ENCODE measurements at regions not wholly inside any gene's neighbourhood (a gene's known extent, or its start where the extent isn't known, plus 50 kb on each side); places are given as distances from the start of the nearest gene placed in this dataset.

- H3K4me3 ChIP-seq (ENCODE audit: low read depth in 1 of 2, low read length in 2 of 2): no peak overlapping the region
- ATAC-seq (ENCODE audit: insufficient read depth, low read depth) (no peak), DNase-seq (no peak)
- H3K79me2 ChIP-seq (ENCODE audit: insufficient read depth, low read length): no peaks in the 10 kb centered on the region
- H3K4me1 ChIP-seq (ENCODE audit: insufficient read depth, low read length): no peaks in the 10 kb centered on the region
- no peaks in the 10 kb centered on the region for H3K27me3 ChIP-seq (ENCODE audit: insufficient read depth, low read length, poor library complexity)
- no peaks in the 10 kb centered on the region for H4K20me1 ChIP-seq (ENCODE audit: insufficient read depth, low read length)
- H2AFZ ChIP-seq (ENCODE audit: low read depth, low read length): no peak overlapping the region
- TF ChIP-seq EZH2 (IDR thresholded peaks at IDR 0.05; ENCODE audit: borderline replicate concordance, low read depth, low read length, severe bottlenecking): no peak
- H3K9ac ChIP-seq (ENCODE audit: low read depth, low read length): no peak overlapping the region
- H3K36me3 ChIP-seq (ENCODE audit: insufficient read depth, low read length): no peaks in the 10 kb centered on the region
- H3K4me2 ChIP-seq (ENCODE audit: insufficient read depth, low read length): no peak overlapping the region
- H3K27ac ChIP-seq (ENCODE audit: low read length): no peak overlapping the region
- no peaks in the 10 kb centered on the region for H3K9me3 ChIP-seq (ENCODE audit: insufficient read depth, low read length, severe bottlenecking)
Observed at GRCh38 chr3:135539351-135539750, 426.2 kb upstream of the PPP2R3A start.

- Histone ChIP-seq H3K36me3 (ENCODE audit: insufficient read depth, low read length) (no peaks in the 10 kb centered on the region), H2AFZ (ENCODE audit: low read depth, low read length) (no peak overlapping the region), H3K9me3 (ENCODE audit: insufficient read depth, low read length, severe bottlenecking) (no peaks in the 10 kb centered on the region), H3K79me2 (ENCODE audit: insufficient read depth, low read length) (no peaks in the 10 kb centered on the region), H4K20me1 (ENCODE audit: insufficient read depth, low read length) (no peaks in the 10 kb centered on the region), H3K27ac (ENCODE audit: low read length) (no peak overlapping the region), H3K4me3 (ENCODE audit: low read depth in 1 of 2, low read length in 2 of 2) (no peak overlapping the region), H3K9ac (ENCODE audit: low read depth, low read length) (no peak overlapping the region), H3K4me2 (ENCODE audit: insufficient read depth, low read length) (no peak overlapping the region), H3K27me3 (ENCODE audit: insufficient read depth, low read length, poor library complexity) (no peaks in the 10 kb centered on the region), H3K4me1 (ENCODE audit: insufficient read depth, low read length) (no peaks in the 10 kb centered on the region)
- TF ChIP-seq, protein P1, sequence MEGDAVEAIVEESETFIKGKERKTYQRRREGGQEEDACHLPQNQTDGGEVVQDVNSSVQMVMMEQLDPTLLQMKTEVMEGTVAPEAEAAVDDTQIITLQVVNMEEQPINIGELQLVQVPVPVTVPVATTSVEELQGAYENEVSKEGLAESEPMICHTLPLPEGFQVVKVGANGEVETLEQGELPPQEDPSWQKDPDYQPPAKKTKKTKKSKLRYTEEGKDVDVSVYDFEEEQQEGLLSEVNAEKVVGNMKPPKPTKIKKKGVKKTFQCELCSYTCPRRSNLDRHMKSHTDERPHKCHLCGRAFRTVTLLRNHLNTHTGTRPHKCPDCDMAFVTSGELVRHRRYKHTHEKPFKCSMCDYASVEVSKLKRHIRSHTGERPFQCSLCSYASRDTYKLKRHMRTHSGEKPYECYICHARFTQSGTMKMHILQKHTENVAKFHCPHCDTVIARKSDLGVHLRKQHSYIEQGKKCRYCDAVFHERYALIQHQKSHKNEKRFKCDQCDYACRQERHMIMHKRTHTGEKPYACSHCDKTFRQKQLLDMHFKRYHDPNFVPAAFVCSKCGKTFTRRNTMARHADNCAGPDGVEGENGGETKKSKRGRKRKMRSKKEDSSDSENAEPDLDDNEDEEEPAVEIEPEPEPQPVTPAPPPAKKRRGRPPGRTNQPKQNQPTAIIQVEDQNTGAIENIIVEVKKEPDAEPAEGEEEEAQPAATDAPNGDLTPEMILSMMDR (IDR thresholded peaks at IDR 0.05; ENCODE audit: borderline replicate concordance, extremely low read depth, low read length, poor library complexity, severe bottlenecking): no peak
- no peak for TF ChIP-seq EZH2 (IDR thresholded peaks at IDR 0.05; ENCODE audit: borderline replicate concordance, low read depth, low read length, severe bottlenecking)
- no peak for ATAC-seq (ENCODE audit: insufficient read depth, low read depth)
- no peak for DNase-seq
Observed at GRCh38 chr3:135539854-135540253, 425.7 kb upstream of the PPP2R3A start.

- Histone ChIP-seq H3K36me3 (ENCODE audit: insufficient read depth, low read length) (no peaks in the 10 kb centered on the region), H3K9me3 (ENCODE audit: insufficient read depth, low read length, severe bottlenecking) (no peaks in the 10 kb centered on the region), H3K4me2 (ENCODE audit: insufficient read depth, low read length) (no peak overlapping the region), H3K27ac (ENCODE audit: low read length) (no peak overlapping the region), H3K79me2 (ENCODE audit: insufficient read depth, low read length) (no peaks in the 10 kb centered on the region), H3K27me3 (ENCODE audit: insufficient read depth, low read length, poor library complexity) (peaks cover 3% of the 10 kb centered on the region), H3K4me3 (ENCODE audit: low read depth in 1 of 2, low read length in 2 of 2) (no peak overlapping the region), H3K9ac (ENCODE audit: low read depth, low read length) (no peak overlapping the region), H3K4me1 (ENCODE audit: insufficient read depth, low read length) (no peaks in the 10 kb centered on the region), H4K20me1 (ENCODE audit: insufficient read depth, low read length) (no peaks in the 10 kb centered on the region), H2AFZ (ENCODE audit: low read depth, low read length) (no peak overlapping the region)
- TF ChIP-seq EZH2 (IDR thresholded peaks at IDR 0.05; ENCODE audit: borderline replicate concordance, low read depth, low read length, severe bottlenecking): no peak
- TF ChIP-seq, protein P1 (IDR thresholded peaks at IDR 0.05; ENCODE audit: borderline replicate concordance, extremely low read depth, low read length, poor library complexity, severe bottlenecking): no peak
- DNase-seq (no peak), ATAC-seq (ENCODE audit: insufficient read depth, low read depth) (no peak)
Observed at GRCh38 chr3:135549928-135550494, 415.5 kb upstream of the PPP2R3A start.

DNA sequence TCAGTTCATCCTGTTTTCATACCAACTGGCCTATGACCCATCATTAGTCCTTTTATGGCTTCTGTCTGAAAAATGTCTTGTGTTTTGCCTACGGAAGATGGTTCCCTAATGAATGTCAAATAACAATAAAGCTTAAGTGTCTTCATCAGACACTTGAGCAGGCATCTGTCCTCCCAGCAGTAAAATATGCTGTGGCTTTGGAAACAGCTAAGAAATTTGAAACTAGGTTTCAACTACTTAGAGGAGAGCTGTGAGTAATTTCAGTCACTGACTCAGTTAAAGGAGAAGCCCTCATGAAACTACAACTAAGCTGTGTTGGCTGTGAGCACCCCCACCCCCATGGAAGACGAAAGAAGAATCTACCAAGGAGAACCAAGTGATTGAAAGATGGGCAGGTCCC, 409.4 kb upstream of the PPP2R3A start:
- Histone ChIP-seq H3K36me3 (ENCODE audit: insufficient read depth, low read length) (no peaks in the 10 kb centered on the region), H3K4me3 (ENCODE audit: low read depth in 1 of 2, low read length in 2 of 2) (no peak overlapping the region), H3K27me3 (ENCODE audit: insufficient read depth, low read length, poor library complexity) (peaks cover 3% of the 10 kb centered on the region), H3K79me2 (ENCODE audit: insufficient read depth, low read length) (no peaks in the 10 kb centered on the region), H4K20me1 (ENCODE audit: insufficient read depth, low read length) (no peaks in the 10 kb centered on the region), H3K4me2 (ENCODE audit: insufficient read depth, low read length) (no peak overlapping the region), H3K9me3 (ENCODE audit: insufficient read depth, low read length, severe bottlenecking) (no peaks in the 10 kb centered on the region), H3K4me1 (ENCODE audit: insufficient read depth, low read length) (no peaks in the 10 kb centered on the region), H2AFZ (ENCODE audit: low read depth, low read length) (no peak overlapping the region), H3K27ac (ENCODE audit: low read length) (no peak overlapping the region), H3K9ac (ENCODE audit: low read depth, low read length) (no peak overlapping the region)
- ATAC-seq (ENCODE audit: insufficient read depth, low read depth) (no peak), DNase-seq (no peak)
- TF ChIP-seq EZH2 (IDR thresholded peaks at IDR 0.05; ENCODE audit: borderline replicate concordance, low read depth, low read length, severe bottlenecking): no peak
- TF ChIP-seq, protein P1 (IDR thresholded peaks at IDR 0.05; ENCODE audit: borderline replicate concordance, extremely low read depth, low read length, poor library complexity, severe bottlenecking): no peak

Measured in DND-41 (cell line).